Stomach (tissue), 4 donors: ENCODE measurements at regions not wholly inside any gene's neighbourhood (a gene's known extent, or its start where the extent isn't known, plus 50 kb on each side); places are given as distances from the start of the nearest gene placed in this dataset.

ENCODE experiments used
- CTCF ChIP-seq, 7 experiments: fragments of 450-650 bp in 4 of 7; fragments of 200-600 bp in 3 of 7; sonication (generic) in 3 of 7; IDR thresholded peaks; one replicate each; pipeline ENCODE4 v1.5.1; 2016 to 2019; ENCODE audit warnings: antibody characterized with exemption in 7 of 7, control low read depth in 2 of 7, mild to moderate bottlenecking in 1 of 7
- POLR2AphosphoS5 ChIP-seq, 3 donors: sonication (generic); formaldehyde crosslinking; IDR thresholded peaks; one replicate each; pipeline ENCODE4 v1.6.1; 2016; ENCODE audit warnings: antibody characterized with exemption in 3 of 3

- TF ChIP-seq CTCF (IDR thresholded peaks at IDR 0.05) (no peak), POLR2AphosphoS5 (IDR thresholded peaks at IDR 0.05) (no peak)
Measured at GRCh38 chr17:5747964-5748363, 163.7 kb upstream of the NLRP1 start.
